Large intestine (tissue), 3 donors: ENCODE measurements at regions not wholly inside any gene's neighbourhood (a gene's known extent, or its start where the extent isn't known, plus 50 kb on each side); places are given as distances from the start of the nearest gene placed in this dataset.
"Not testable (repeated sequence)": the region's sequence is repeated elsewhere in the genome, so short reads cannot be mapped to it uniquely, and the experiment has no call there.

Experiments used
- DNase-seq, 2 donors: peaks; one replicate each; pipeline versions ENCODE4 v3.0.0 to v3.0.0-alpha.2; 2013
- H3K27ac ChIP-seq: one replicate; pipeline ENCODE4 v1.5.1; 2013; ENCODE audit warnings: low read length
- H3K27me3 ChIP-seq: 2 replicates; pipeline ENCODE4 v1.6.1; 2013; ENCODE audit warnings: low read length; ENCODE audit not compliant: control insufficient read depth, insufficient read depth
- H3K36me3 ChIP-seq: 2 replicates; pipeline ENCODE4 v1.6.1; 2013; ENCODE audit warnings: low read length; ENCODE audit not compliant: control insufficient read depth, insufficient read depth
- H3K4me1 ChIP-seq: one replicate; pipeline ENCODE4 v1.6.1; 2013; ENCODE audit warnings: low read length; ENCODE audit not compliant: control insufficient read depth, insufficient read depth
- H3K4me3 ChIP-seq: one replicate; pipeline ENCODE4 v1.5.1; 2013; ENCODE audit warnings: low read length
- H3K9me3 ChIP-seq: one replicate; pipeline ENCODE4 v1.6.1; 2013; ENCODE audit warnings: mild to moderate bottlenecking, low read depth, low read length, moderate library complexity; ENCODE audit not compliant: control insufficient read depth
- WGBS: methylation state at CpG from one replicate; pipeline ENCODE4 v1.1.5; 2013; ENCODE audit warnings: low lambda C conversion rate; ENCODE audit not compliant: insufficient coverage; 5-methylcytosine and 5-hydroxymethylcytosine counted together

GRCh38 chr1:173364827-173365226 is 112.3 kb upstream of the PRDX6 start:
- no peaks in the 10 kb centered on the region for H3K4me1 ChIP-seq
- H3K27ac ChIP-seq = no peak overlapping the region
- no peaks in the 10 kb centered on the region for H3K9me3 ChIP-seq
- WGBS = 96% methylated on average over 2 of the region's 3 CpGs
- H3K27me3 ChIP-seq = no peaks in the 10 kb centered on the region
- DNase-seq = no peak
- no peak overlapping the region for H3K4me3 ChIP-seq
- H3K36me3 ChIP-seq = no peaks in the 10 kb centered on the region

GRCh38 chr1:173365341-173365740 is 111.8 kb upstream of the PRDX6 start:
- no CpG with 5 or more reads among the region's 1 CpG for WGBS

DNA sequence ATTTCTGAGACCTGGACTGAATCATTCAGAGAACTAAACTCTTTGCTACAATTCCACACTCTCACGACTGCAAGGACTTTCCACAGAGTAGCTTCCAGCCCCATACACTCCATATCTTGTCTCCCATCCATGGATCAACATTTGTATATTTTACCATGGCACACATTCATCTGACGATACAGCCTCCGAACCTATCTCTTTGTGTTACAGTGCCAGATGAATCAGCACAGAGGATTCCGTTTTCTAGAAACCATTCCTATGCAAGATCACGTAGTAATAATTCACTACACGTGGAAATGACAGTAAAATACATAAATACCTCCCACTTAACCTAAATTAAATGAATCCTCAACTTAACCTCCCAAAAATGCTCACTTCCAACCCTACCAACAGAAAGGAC is 110.0 kb upstream of the PRDX6 start:
- H3K9me3 ChIP-seq = no peaks in the 10 kb centered on the region
- no peaks in the 10 kb centered on the region for H3K4me1 ChIP-seq
- H3K27ac ChIP-seq = no peak overlapping the region
- H3K4me3 ChIP-seq = no peak overlapping the region
- DNase-seq = no peak
- WGBS = 74% methylated on average over 4 of the region's 6 CpGs
- no peaks in the 10 kb centered on the region for H3K36me3 ChIP-seq
- H3K27me3 ChIP-seq = no peaks in the 10 kb centered on the region

More at GRCh38 chr1:173365341-173365740, 111.8 kb upstream of the PRDX6 start:
- H3K36me3 ChIP-seq = no peaks in the 10 kb centered on the region
- no peak overlapping the region for H3K27ac ChIP-seq
- no peaks in the 10 kb centered on the region for H3K4me1 ChIP-seq
- H3K27me3 ChIP-seq = no peaks in the 10 kb centered on the region
- H3K4me3 ChIP-seq = no peak overlapping the region
- H3K9me3 ChIP-seq = no peaks in the 10 kb centered on the region
- DNase-seq = no peak

DNA sequence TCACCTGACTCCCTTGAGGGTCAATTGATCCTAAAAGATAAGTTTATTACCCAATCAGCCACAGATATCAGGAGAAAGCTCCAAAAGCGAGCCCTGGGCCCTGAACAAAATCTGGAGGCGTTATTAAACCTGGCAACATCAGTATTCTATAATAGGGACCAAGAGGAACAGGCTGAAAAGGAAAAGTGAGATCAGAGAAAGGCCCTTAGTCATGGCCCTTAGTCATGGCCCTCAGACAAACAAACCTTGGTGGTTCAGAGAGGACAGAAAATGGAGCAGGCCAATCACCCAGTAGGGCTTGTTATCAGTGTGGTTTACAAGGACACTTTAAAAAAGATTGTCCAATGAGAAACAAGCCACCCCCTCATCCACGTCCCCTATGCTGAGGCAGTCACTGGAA is 106.5 kb upstream of the PRDX6 start:
- H3K27me3 ChIP-seq, DNase-seq, H3K4me1 ChIP-seq, H3K9me3 ChIP-seq, H3K27ac ChIP-seq, H3K36me3 ChIP-seq, H3K4me3 ChIP-seq: not testable (repeated sequence)
- no CpG with 5 or more reads among the region's 3 CpGs for WGBS

- H3K4me1 ChIP-seq, H3K36me3 ChIP-seq, DNase-seq, H3K4me3 ChIP-seq, H3K27me3 ChIP-seq, H3K9me3 ChIP-seq, H3K27ac ChIP-seq: not testable (repeated sequence)
- no CpG with 5 or more reads among the region's 1 CpG for WGBS
These were observed 101.1 kb upstream of the PRDX6 start for GRCh38 chr1:173376065-173376464.

DNA sequence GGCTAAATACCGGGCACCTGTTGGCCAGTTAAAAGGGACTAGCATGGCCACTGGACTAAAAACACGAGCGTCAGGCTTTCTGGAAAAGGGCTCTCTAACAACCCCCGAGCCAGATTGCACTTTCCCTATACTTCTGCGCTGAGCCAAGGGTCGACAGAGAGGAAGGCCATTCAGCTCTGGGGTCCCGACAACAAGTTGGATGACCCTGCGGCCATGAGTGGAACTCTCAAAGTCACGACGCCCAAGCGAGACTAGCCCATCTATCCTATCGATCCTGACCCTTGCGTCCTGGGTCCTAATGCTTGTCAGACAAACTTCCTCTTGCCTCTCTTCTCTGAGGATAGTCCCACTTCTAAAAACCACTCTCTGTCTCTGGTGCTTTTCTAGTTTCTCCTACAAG is 99.9 kb upstream of the PRDX6 start:
- no peaks in the 10 kb centered on the region for H3K9me3 ChIP-seq
- no peaks in the 10 kb centered on the region for H3K27me3 ChIP-seq
- DNase-seq = no peak
- no peaks in the 10 kb centered on the region for H3K36me3 ChIP-seq
- no CpG with 5 or more reads among the region's 13 CpGs for WGBS
- no peaks in the 10 kb centered on the region for H3K4me1 ChIP-seq
- no peak overlapping the region for H3K4me3 ChIP-seq
- H3K27ac ChIP-seq = no peak overlapping the region

DNA sequence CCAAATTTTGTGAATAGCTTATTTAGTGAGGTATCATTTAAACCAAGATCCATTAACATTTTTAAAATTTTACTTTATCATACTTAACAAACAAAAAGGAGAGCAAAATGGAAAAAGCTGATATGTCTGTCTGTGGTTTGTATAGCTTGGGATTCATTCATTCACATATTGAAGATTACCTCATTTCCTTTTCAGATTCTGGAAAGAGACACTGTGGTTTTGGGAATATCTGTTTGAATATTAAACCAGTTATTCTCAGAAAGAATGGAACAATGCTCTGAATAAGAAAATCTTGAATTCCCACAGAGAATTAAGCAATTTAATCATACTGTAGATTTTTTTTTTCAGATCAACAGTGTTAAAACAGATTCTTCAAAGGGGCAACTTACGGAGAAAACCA is 93.8 kb upstream of the PRDX6 start:
- no peak for DNase-seq
- Histone ChIP-seq H3K4me1 (no peaks in the 10 kb centered on the region), H3K4me3 (no peak overlapping the region), H3K27me3 (no peaks in the 10 kb centered on the region), H3K36me3 (no peaks in the 10 kb centered on the region), H3K27ac (no peak overlapping the region), H3K9me3 (no peaks in the 10 kb centered on the region)
- no CpG with 5 or more reads among the region's 1 CpG for WGBS

DNA sequence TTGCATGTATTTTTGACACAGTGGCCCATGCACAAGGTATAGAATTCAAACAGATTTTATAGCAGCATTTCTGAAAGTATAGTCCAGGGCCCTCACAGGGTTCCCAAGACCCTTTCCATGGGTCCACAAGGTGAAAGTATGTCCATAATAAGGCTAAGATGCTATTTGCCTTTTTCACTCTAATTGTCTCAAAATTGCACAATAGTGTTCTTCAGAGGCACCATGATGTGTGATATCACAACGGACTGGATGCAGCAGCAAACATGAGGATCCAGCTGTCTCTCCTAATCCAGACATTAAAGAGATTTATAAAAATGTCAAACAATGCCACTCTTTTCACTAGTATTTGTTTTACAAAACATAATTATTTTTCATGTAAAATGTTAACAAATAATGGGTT is 88.8 kb upstream of the PRDX6 start:
- no peak for DNase-seq
- H3K27ac ChIP-seq = no peak overlapping the region
- no peaks in the 10 kb centered on the region for H3K36me3 ChIP-seq
- no peak overlapping the region for H3K4me3 ChIP-seq
- H3K4me1 ChIP-seq = no peaks in the 10 kb centered on the region
- no CpG with 5 or more reads among the region's 1 CpG for WGBS
- no peaks in the 10 kb centered on the region for H3K27me3 ChIP-seq
- no peaks in the 10 kb centered on the region for H3K9me3 ChIP-seq

DNA sequence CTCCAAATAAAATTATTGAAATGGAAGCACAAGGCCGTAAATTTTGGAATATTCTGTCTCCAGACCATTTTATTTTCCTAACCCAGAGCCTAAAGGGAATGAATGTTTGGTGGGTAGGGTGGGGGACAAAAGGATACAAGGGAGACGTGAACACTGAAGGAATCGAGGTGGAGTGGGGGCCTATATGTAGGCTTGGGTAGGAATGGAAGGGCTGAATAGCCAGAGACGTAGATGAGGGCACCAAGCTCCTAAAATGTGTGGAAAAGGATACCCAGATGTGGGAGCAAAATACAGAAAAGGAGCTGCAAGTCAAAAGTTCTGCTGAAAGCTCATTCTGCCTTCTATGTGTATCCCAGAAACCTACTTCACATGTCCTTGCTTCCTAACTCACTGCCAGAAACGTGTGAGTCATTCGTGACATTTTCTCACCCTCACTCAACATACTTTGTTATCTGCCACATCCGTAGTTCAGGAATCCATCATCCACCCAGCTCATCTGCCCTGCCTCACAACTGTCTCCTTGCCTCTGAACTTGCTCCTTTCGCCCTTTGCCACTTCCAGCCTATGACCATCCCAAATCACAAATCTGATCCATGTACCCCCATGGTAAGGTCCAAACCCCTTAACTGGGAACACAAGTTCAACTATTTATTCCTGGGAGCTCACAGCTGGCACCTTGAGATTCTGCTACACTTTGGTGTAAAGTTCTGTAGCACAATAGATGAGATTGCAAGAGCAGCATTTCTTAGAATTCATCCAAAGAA is 84.1 kb upstream of the PRDX6 start:
- WGBS = 83% methylated on average over 2 of the region's 8 CpGs
- no peaks in the 10 kb centered on the region for H3K9me3 ChIP-seq
- no peak for DNase-seq

DNA sequence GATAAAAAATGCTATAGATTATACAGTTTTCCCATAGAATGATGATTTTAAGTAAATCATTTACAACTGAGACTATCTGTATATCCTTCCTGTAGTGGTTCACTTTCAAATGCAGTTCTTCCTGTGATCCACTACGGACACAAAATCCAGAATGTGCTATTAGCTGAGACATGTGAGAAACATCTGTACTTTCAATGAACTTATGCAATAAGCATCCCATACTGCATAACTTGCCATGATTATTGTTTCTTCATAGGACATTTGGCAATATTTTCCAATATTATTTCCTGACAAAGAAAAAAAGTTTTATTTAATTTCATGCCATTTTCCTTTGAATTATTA is 83.5 kb upstream of the PRDX6 start:
- Histone ChIP-seq H3K4me1 (no peaks in the 10 kb centered on the region), H3K4me3 (no peak overlapping the region), H3K9me3 (no peaks in the 10 kb centered on the region), H3K27me3 (no peaks in the 10 kb centered on the region), H3K36me3 (no peaks in the 10 kb centered on the region), H3K27ac (no peak overlapping the region)
- no peak for DNase-seq
- WGBS = no CpG with 5 or more reads among the region's 1 CpG

More for the DNA sequence above, 84.1 kb upstream of the PRDX6 start:
- H3K27me3 ChIP-seq = no peaks in the 10 kb centered on the region
- no peak overlapping the region for H3K27ac ChIP-seq
- no peak overlapping the region for H3K4me3 ChIP-seq
- H3K4me1 ChIP-seq = no peaks in the 10 kb centered on the region
- H3K36me3 ChIP-seq = no peaks in the 10 kb centered on the region

- not testable (repeated sequence) for H3K27me3 ChIP-seq, H3K9me3 ChIP-seq, H3K27ac ChIP-seq, H3K36me3 ChIP-seq, H3K4me1 ChIP-seq, DNase-seq, H3K4me3 ChIP-seq
These were observed 82.3 kb upstream of the PRDX6 start for GRCh38 chr1:173394813-173395212.
